Glomerular visceral epithelial cell (primary cell): ENCODE measurements at regions not wholly inside any gene's neighbourhood (a gene's known extent, or its start where the extent isn't known, plus 50 kb on each side); places are given as distances from the start of the nearest gene placed in this dataset.
A peak's percentile ranks its signal among the peaks of the same experiment; 100 is the strongest.
"Not testable (repeated sequence)": the region's sequence is repeated elsewhere in the genome, so short reads cannot be mapped to it uniquely, and the experiment has no call there.

ENCODE experiments used
- DNase-seq: peaks from one replicate; pipeline ENCODE4 v3.0.0-alpha.2; 2016; ENCODE audit errors: extremely low spot score

GRCh38 chr15:56811586-56811985 lies 78.3 kb upstream of the ZNF280D start:
- no peak for DNase-seq

GRCh38 chr15:56808160-56808559 lies 74.9 kb upstream of the ZNF280D start:
- DNase-seq: no peak

- no peak for DNase-seq
Observed at GRCh38 chr15:56806148-56806536, 72.8 kb upstream of the ZNF280D start.

GRCh38 chr15:56805466-56806147 lies 72.3 kb upstream of the ZNF280D start:
- DNase-seq: peak; percentile 73

GRCh38 chr15:56804938-56805337 lies 71.6 kb upstream of the ZNF280D start:
- DNase-seq: no peak

GRCh38 chr15:56804279-56804678 lies 71.0 kb upstream of the ZNF280D start:
- DNase-seq: no peak

- no peak for DNase-seq
Observed at GRCh38 chr15:56802161-56802560, 68.9 kb upstream of the ZNF280D start.

GRCh38 chr15:56798639-56799038 lies 65.3 kb upstream of the ZNF280D start:
- DNase-seq: peak; percentile 49

GRCh38 chr15:56797720-56798275 lies 64.5 kb upstream of the ZNF280D start:
- no peak for DNase-seq

- DNase-seq: no peak
Observed at GRCh38 chr15:56795502-56795901, 62.2 kb upstream of the ZNF280D start.

- no peak for DNase-seq
Observed at GRCh38 chr15:56794553-56795329, 61.4 kb upstream of the ZNF280D start.

- peak; percentile 20 for DNase-seq
Observed at GRCh38 chr15:56794165-56794552, 60.9 kb upstream of the ZNF280D start.

- DNase-seq: no peak
Observed at GRCh38 chr15:56792211-56792610, 58.9 kb upstream of the ZNF280D start.

- DNase-seq: not testable (repeated sequence)
Observed at GRCh38 chr15:56791521-56791920, 58.2 kb upstream of the ZNF280D start.

GRCh38 chr15:56788359-56788758 lies 55.0 kb upstream of the ZNF280D start:
- no peak for DNase-seq

- DNase-seq: no peak
Observed at GRCh38 chr15:56786966-56787365, 53.7 kb upstream of the ZNF280D start.

- DNase-seq: no peak
Observed at GRCh38 chr15:56783857-56784661, 50.8 kb upstream of the ZNF280D start.

GRCh38 chr15:56783156-56783856 lies 50.0 kb upstream of the ZNF280D start:
- DNase-seq: no peak
